Endothelial cell of umbilical vein (primary cell): ENCODE measurements at regions not wholly inside any gene's neighbourhood (a gene's known extent, or its start where the extent isn't known, plus 50 kb on each side); places are given as distances from the start of the nearest gene placed in this dataset.

ENCODE experiments used
- BruUV-seq: library from RNA; stranded (reverse); fragments of 400-500 nt; replicated peaks from 2 replicates; lab custom pipeline; 2021; lab: Mats Ljungman, UMichigan
- CTCF ChIA-PET: fragments of 300-600, 350-600 bp; sonication (Branson Sonifier 250); formaldehyde crosslinking; loops from one replicate; lab custom pipeline; 2021; ENCODE audit warnings: antibody characterized with exemption, inconsistent platforms; lab: Charles Lee
- POLR2A ChIA-PET: fragments of 300-600, 350-600 bp; sonication (Branson Sonifier 250); formaldehyde crosslinking; loops from one replicate; lab custom pipeline; 2021; ENCODE audit warnings: antibody characterized with exemption, inconsistent platforms; lab: Charles Lee
- DNase-seq: peaks from one replicate; pipeline ENCODE4 v3.0.0-alpha.2; 2011; ENCODE audit warnings: low read depth, low spot score
- FAIRE-seq: peaks from 2 replicates; lab custom pipeline; 2011; peaks lifted over from hg19 to GRCh38; lab: Jason Lieb, UNC
- H2AFZ ChIP-seq: 2 replicates; pipeline ENCODE4 v1.6.0; 2012; ENCODE audit warnings: low read depth, low read length, control low read depth, inconsistent platforms
- H3K27ac ChIP-seq: 2 replicates; pipeline ENCODE4 v1.5.1; 2011; ENCODE audit warnings: low read depth, mild to moderate bottlenecking, control low read depth, low read length, moderate library complexity; ENCODE audit not compliant: insufficient read depth
- H3K27me3 ChIP-seq, 2 experiments: 2 replicates each; pipeline versions ENCODE4 v1.6.0 to v1.6.1; 2011; ENCODE audit warnings: low read length in 2 of 2, mixed read lengths in 1 of 2; ENCODE audit not compliant: control insufficient read depth in 2 of 2, insufficient read depth in 2 of 2
- H3K36me3 ChIP-seq, 2 experiments: 2 replicates in 1 of 2; 3 replicates in 1 of 2; pipeline ENCODE4 v1.5.1; 2011; ENCODE audit warnings: low read length in 2 of 2, mild to moderate bottlenecking in 1 of 2, moderate library complexity in 1 of 2; ENCODE audit not compliant: control insufficient read depth in 2 of 2, insufficient read depth in 2 of 2; ENCODE audit errors: extremely low read depth in 1 of 2
- H3K4me1 ChIP-seq: 3 replicates; pipeline ENCODE4 v1.5.1; 2011; ENCODE audit warnings: mild to moderate bottlenecking, low read length; ENCODE audit not compliant: control insufficient read depth, insufficient read depth; ENCODE audit errors: extremely low read depth
- H3K4me2 ChIP-seq: 2 replicates; pipeline ENCODE4 v1.6.1; 2011; ENCODE audit warnings: low read length, control low read depth, mixed read lengths; ENCODE audit not compliant: insufficient read depth
- H3K4me3 ChIP-seq, 3 experiments: fragments of 200-600 bp in 1 of 3; sonication (generic), shearing (Covaris generic) in 1 of 3; replicated peaks in 1 of 3; 2 replicates each; pipeline ENCODE4 v1.5.1; 2011 to 2016; ENCODE audit warnings: control low read depth in 3 of 3, low read length in 3 of 3, mild to moderate bottlenecking in 2 of 3, inconsistent platforms in 1 of 3, low read depth in 1 of 3, moderate library complexity in 1 of 3; ENCODE audit not compliant: insufficient read depth in 1 of 3
- H3K79me2 ChIP-seq: 2 replicates; pipeline ENCODE4 v1.6.0; 2012; ENCODE audit warnings: low read length, inconsistent platforms; ENCODE audit not compliant: control insufficient read depth, insufficient read depth
- H3K9ac ChIP-seq: replicated peaks from 2 replicates; pipeline ENCODE3; 2011; ENCODE audit warnings: low read length, control low read depth; ENCODE audit not compliant: insufficient read depth; ENCODE audit errors: extremely low read depth
- H3K9me1 ChIP-seq: replicated peaks from 3 replicates; pipeline ENCODE4 v1.6.0; 2011; ENCODE audit warnings: mild to moderate bottlenecking, low read length; ENCODE audit not compliant: control insufficient read depth, insufficient read depth; ENCODE audit errors: extremely low read depth
- H3K9me3 ChIP-seq: replicated peaks from 2 replicates; pipeline ENCODE4 v1.5.1; 2012; ENCODE audit warnings: low read length, inconsistent platforms; ENCODE audit not compliant: control insufficient read depth, insufficient read depth
- H4K20me1 ChIP-seq: replicated peaks from 2 replicates; pipeline ENCODE3; 2011; ENCODE audit warnings: mild to moderate bottlenecking, low read length; ENCODE audit not compliant: control insufficient read depth, insufficient read depth; ENCODE audit errors: extremely low read depth
- EZH2 ChIP-seq: IDR thresholded peaks from 2 replicates; pipeline ENCODE4 v1.6.1; 2012; ENCODE audit warnings: borderline replicate concordance, low read depth, mild to moderate bottlenecking, moderate library complexity, low read length, inconsistent platforms; ENCODE audit not compliant: severe bottlenecking
- FOS ChIP-seq: IDR thresholded peaks from 2 replicates; pipeline ENCODE4 v1.6.1; 2011; ENCODE audit warnings: mild to moderate bottlenecking, low read length, moderate library complexity, borderline replicate concordance; ENCODE audit not compliant: insufficient read depth
- GATA2 ChIP-seq: IDR thresholded peaks from 2 replicates; pipeline ENCODE4 v1.7.0; 2011; ENCODE audit warnings: low read depth, mild to moderate bottlenecking, moderate library complexity, mixed read lengths, low read length; ENCODE audit not compliant: insufficient read length, insufficient read depth
- JUN ChIP-seq: IDR thresholded peaks from 2 replicates; pipeline ENCODE4 v1.6.1; 2011; ENCODE audit warnings: borderline replicate concordance, low read depth; ENCODE audit not compliant: insufficient read length, insufficient read depth
- MYC ChIP-seq: IDR thresholded peaks from one replicate; pipeline ENCODE4 v1.6.1; 2011; ENCODE audit warnings: mild to moderate bottlenecking, low read depth, low read length
- POLR2A ChIP-seq: IDR thresholded peaks from 2 replicates; pipeline ENCODE4 v1.6.1; 2012; ENCODE audit warnings: low read depth, mild to moderate bottlenecking, control low read depth, low read length
- POLR2AphosphoS5 ChIP-seq: IDR thresholded peaks from 2 replicates; pipeline ENCODE4 v1.6.1; 2012; ENCODE audit warnings: low read depth, mild to moderate bottlenecking, control low read depth, low read length, moderate library complexity; ENCODE audit not compliant: insufficient read depth
- dilution Hi-C: fragments of 300-500 bp; cut with MboI; formaldehyde crosslinking; loops from one replicate; pipeline ENCODE4 v1.15.0; 2019; ENCODE audit warnings: low sequenced_read_pairs; ENCODE audit not compliant: extremely low pct_ligation_motif_present
- intact Hi-C: fragments of 100-400 bp; cut with micrococcal nuclease; formaldehyde crosslinking; loops from one replicate; pipeline ENCODE4 v1.10.0; 2022
- TF ChIP-seq, protein P1 (sequence below): IDR thresholded peaks from 2 replicates; pipeline ENCODE4 v1.6.1; 2011; ENCODE audit not compliant: insufficient read depth, insufficient read length
- TF ChIP-seq, protein P2 (sequence below), 2 donors: IDR thresholded peaks; 1 replicate in 1 of 2; 2 replicates in 1 of 2; pipeline ENCODE4 v1.5.1; 2011; ENCODE audit warnings: low read length in 2 of 2, mild to moderate bottlenecking in 2 of 2, moderate library complexity in 2 of 2, control low read depth in 1 of 2, inconsistent platforms in 1 of 2, low read depth in 1 of 2; ENCODE audit not compliant: insufficient read depth in 1 of 2; ENCODE audit errors: extremely low read depth in 1 of 2

DNA sequence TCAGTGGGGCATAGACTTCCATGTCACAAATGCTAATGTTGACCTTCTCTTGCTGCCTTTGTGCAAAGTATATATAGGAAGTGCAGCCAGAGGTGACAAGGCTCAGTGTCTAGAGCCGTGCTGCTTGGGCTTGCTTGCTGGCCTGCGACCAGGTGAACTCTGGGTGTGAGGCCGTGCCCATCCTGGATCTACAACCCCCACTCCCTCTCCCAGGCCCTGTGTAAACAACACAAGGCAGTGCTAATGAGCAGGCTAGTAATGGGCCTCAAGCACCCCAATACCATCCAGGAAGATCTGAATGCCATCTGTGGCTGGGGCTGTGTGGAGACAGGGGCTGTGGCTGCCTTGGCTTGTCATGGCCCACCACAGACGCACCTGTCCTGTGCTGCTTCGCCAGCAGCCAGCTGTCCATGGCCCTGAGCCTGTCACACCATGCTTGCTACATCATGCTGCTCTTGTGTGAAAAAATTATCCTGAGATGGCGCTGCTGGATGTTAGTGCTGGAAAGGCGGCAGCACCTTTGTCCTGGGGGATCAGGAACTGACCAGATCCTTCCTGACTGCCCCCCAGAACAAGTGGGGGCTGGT is 107.6 kb upstream of the ZNF92 start:
- Histone ChIP-seq H3K4me2 (no peak overlapping the region), H3K27me3 (peaks cover 0 to 7% of the 10 kb centered on the region in 2 experiments), H3K36me3 (no peaks in the 10 kb centered on the region), H3K27ac (no peak overlapping the region), H3K79me2 (no peaks in the 10 kb centered on the region), H3K4me1 (no peaks in the 10 kb centered on the region), H4K20me1 (no peaks in the 10 kb centered on the region), H2AFZ (no peak overlapping the region), H3K9me1 (no peaks in the 10 kb centered on the region), H3K9ac (no peak overlapping the region), H3K9me3 (no peaks in the 10 kb centered on the region), H3K4me3 (no peak overlapping the region)
- BruUV-seq = no TSS peak
- ChIA-PET POLR2A (no interaction called here), CTCF (no interaction called here)
- FAIRE-seq = no peak
- DNase-seq = no peak
- dilution Hi-C loops = no loop called here
- TF ChIP-seq, protein P1, sequence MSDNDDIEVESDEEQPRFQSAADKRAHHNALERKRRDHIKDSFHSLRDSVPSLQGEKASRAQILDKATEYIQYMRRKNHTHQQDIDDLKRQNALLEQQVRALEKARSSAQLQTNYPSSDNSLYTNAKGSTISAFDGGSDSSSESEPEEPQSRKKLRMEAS = no peak
- TF ChIP-seq FOS = no peak
- no peak for TF ChIP-seq EZH2
- no peak for TF ChIP-seq JUN
- no peak for TF ChIP-seq MYC
- no peak for TF ChIP-seq POLR2AphosphoS5
- no peak for TF ChIP-seq POLR2A
- TF ChIP-seq, protein P2, sequence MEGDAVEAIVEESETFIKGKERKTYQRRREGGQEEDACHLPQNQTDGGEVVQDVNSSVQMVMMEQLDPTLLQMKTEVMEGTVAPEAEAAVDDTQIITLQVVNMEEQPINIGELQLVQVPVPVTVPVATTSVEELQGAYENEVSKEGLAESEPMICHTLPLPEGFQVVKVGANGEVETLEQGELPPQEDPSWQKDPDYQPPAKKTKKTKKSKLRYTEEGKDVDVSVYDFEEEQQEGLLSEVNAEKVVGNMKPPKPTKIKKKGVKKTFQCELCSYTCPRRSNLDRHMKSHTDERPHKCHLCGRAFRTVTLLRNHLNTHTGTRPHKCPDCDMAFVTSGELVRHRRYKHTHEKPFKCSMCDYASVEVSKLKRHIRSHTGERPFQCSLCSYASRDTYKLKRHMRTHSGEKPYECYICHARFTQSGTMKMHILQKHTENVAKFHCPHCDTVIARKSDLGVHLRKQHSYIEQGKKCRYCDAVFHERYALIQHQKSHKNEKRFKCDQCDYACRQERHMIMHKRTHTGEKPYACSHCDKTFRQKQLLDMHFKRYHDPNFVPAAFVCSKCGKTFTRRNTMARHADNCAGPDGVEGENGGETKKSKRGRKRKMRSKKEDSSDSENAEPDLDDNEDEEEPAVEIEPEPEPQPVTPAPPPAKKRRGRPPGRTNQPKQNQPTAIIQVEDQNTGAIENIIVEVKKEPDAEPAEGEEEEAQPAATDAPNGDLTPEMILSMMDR (IDR thresholded peaks at IDR 0.05; ENCODE audit: extremely low read depth in 1 of 2, insufficient read depth in 1 of 2, low read depth in 1 of 2, low read length in 2 of 2) = no peak
- no peak for TF ChIP-seq GATA2
- intact Hi-C loops = no loop called here
